Activated T-helper 1 cell treated with anti-CD3 and anti-CD28 coated beads, Interleukin-12 subunit alpha, Interleukin-12 subunit beta, Interleukin-2, Interleukin-4 antibody, amounts not matched to agents 30 ng/mL and 10 ng/mL and 1 ng/mL, durations not matched to agents 14 hours and 24 hours and 36 hours (primary cell): ENCODE measurements at regions not wholly inside any gene's neighbourhood (a gene's known extent, or its start where the extent isn't known, plus 50 kb on each side); places are given as distances from the start of the nearest gene placed in this dataset.

Experiments used
- DNase-seq: peaks from one replicate; pipeline ENCODE4 v3.0.0; 2021; ENCODE audit warnings: low spot score
- H3K27ac Mint-ChIP-seq: one replicate; pipeline ENCODE4 v1.8.0; 2021; ENCODE audit warnings: mild to moderate bottlenecking, mixed read lengths
- H3K27me3 Mint-ChIP-seq: one replicate; pipeline ENCODE4 v1.8.0; 2022; ENCODE audit warnings: mild to moderate bottlenecking, moderate library complexity, mixed read lengths; ENCODE audit not compliant: insufficient read depth
- H3K36me3 Mint-ChIP-seq: one replicate; pipeline ENCODE4 v1.8.0; 2021; ENCODE audit warnings: low read depth, mixed read lengths
- H3K4me1 Mint-ChIP-seq: one replicate; pipeline ENCODE4 v1.8.0; 2021; ENCODE audit warnings: low read depth, mixed read lengths
- H3K4me3 Mint-ChIP-seq: one replicate; pipeline ENCODE4 v1.8.0; 2021; ENCODE audit warnings: mild to moderate bottlenecking, moderate library complexity, mixed read lengths
- H3K9me3 Mint-ChIP-seq: one replicate; pipeline ENCODE4 v1.8.0; 2021; ENCODE audit warnings: mixed read lengths
- intact Hi-C: fragments of 100-400 bp; cut with micrococcal nuclease; formaldehyde crosslinking; loops from one replicate; pipeline ENCODE4 v1.15.1; 2024

DNA sequence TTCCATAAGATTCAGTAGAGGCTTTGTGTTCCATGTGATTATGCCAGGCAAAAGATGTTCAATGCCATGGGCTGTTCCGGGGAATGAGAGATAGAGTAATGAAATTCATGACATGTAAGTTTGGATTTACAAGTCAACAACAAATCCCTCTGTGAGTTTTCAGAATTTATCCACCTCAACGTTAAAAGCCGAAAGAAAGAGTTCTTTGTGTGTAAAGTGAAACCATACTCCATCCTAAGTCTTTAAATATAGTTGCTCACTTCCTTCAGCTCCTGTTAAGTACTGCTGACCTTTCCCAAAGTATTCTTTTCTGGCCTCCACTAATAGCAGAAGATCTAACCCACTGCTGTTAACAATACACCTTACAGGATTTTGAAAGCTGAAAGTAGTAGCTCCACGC, 190.0 kb downstream of the TMX1 start:
- H3K36me3 Mint-ChIP-seq: no peaks in the 10 kb centered on the region
- intact Hi-C loops: no loop called here
- H3K9me3 Mint-ChIP-seq: no peaks in the 10 kb centered on the region
- no peaks in the 10 kb centered on the region for H3K4me1 Mint-ChIP-seq
- no peak for DNase-seq
- H3K27me3 Mint-ChIP-seq: peaks cover 9% of the 10 kb centered on the region
- H3K27ac Mint-ChIP-seq: no peak overlapping the region
- no peak overlapping the region for H3K4me3 Mint-ChIP-seq

DNA sequence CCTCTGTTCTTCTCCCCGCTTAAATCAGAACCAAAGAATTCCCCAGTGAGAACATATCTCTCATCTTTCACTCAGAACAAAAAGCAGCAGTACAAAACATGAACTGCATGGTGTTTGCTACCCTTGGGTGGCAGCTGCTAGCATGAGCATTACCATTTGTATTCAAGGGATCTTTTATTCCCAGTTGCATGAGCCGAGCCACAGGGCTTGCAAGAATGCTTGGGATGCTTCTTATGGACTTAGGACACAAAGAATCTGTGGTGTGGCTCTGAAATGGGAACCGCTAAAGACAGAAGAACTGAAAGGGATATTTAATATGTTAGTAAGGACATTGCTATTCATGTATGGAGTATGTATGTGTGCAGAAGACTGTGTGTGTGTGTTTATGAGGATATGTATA, 190.6 kb downstream of the TMX1 start:
- Mint-ChIP-seq H3K36me3 (no peaks in the 10 kb centered on the region), H3K4me3 (no peak overlapping the region), H3K27me3 (peaks cover 9% of the 10 kb centered on the region)

DNA sequence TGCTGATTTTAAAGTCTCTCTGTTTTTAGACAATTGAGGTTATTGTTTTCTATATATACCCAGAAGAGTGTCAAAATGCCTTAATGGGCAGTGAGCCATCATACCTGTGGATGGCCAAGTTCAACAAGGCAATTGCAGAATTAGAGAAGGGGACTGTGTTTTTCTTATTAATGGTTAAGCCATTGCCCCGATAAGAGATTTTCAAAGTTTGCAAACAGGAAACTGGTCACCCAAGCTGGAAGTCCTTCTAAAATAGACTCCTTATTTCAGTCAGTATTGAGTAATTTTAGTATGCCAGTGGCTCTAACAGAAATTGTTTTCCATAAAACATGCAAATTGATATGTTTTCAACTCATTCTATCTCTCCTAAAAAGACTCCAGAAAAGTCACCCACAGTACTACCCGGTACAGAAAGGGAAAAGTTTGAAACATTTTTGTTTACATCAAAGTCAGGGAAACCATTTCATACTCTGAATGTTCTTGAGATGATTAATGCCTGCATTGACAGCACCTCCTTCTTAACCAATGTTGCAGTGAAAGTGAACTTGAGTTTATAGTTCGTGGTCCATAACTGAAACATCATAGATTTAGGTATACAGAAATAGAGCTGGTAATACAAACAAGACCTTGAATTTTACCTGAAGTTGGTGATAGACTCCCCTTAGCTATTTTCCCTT, 191.1 kb downstream of the TMX1 start:
- Mint-ChIP-seq H3K27ac (no peak overlapping the region), H3K9me3 (no peaks in the 10 kb centered on the region), H3K4me3 (no peak overlapping the region), H3K4me1 (no peaks in the 10 kb centered on the region), H3K36me3 (no peaks in the 10 kb centered on the region), H3K27me3 (peaks cover 9% of the 10 kb centered on the region)
- DNase-seq: no peak
- intact Hi-C loops: no loop called here

More for the DNA sequence above, 190.6 kb downstream of the TMX1 start:
- DNase-seq: no peak
- H3K9me3 Mint-ChIP-seq: no peaks in the 10 kb centered on the region
- H3K4me1 Mint-ChIP-seq: no peaks in the 10 kb centered on the region
- H3K27ac Mint-ChIP-seq: no peak overlapping the region
- intact Hi-C loops: no loop called here

DNA sequence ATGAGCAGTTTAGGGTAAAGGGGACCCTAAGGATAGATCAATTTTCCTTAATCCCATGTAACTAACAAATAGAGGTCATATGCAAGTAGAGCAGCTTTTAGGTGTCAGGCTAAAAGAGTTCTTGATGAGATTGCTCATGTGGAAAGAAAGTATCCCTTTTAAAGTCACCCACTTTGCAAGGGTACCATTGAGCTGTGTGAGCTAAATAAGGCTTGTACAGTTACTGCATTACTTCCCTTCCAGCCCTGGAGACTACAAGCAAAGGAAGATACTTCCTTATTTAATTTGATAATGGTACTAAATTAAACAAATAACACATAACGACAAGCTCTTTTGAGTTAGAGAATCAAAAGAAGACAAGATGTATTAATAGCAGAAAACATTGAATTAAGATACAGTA, 191.7 kb downstream of the TMX1 start:
- Mint-ChIP-seq H3K4me1 (no peaks in the 10 kb centered on the region), H3K27me3 (peaks cover 9% of the 10 kb centered on the region), H3K36me3 (no peaks in the 10 kb centered on the region), H3K9me3 (no peaks in the 10 kb centered on the region), H3K27ac (no peak overlapping the region), H3K4me3 (no peak overlapping the region)
- no peak for DNase-seq
- intact Hi-C loops: no loop called here

DNA sequence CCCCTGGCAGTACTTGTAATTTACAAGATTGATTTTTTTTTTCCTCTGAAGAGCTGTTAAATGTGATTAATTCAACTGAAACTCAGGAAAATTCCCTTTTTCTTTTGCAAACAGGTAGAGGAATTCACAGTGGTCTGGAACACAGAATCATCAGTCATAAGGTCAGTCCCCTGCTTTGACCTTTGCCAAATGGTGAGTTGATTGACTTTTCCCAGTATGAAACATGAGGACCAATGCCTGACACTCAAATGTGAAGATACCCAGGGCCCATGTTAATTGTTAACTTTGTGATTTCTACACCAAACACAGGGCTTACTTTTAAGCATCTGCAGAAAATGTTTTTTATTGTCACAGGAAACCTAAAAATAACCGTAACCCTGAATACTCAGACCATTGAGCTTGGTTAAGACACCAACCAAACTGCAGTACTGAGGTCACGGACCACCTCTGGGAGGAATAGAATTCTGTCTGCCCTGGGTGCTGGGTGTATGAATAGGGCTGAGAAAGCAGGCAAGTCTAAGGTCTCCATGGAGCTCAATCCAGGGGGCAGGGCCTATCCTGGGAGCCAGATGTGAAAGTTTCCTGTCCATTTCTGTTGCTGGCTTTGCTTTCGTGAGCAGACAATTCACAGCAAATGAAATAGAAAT, 192.4 kb downstream of the TMX1 start:
- no peak overlapping the region for H3K4me3 Mint-ChIP-seq
- H3K27me3 Mint-ChIP-seq: peaks cover 9% of the 10 kb centered on the region
- no peak for DNase-seq
- no peaks in the 10 kb centered on the region for H3K36me3 Mint-ChIP-seq
- H3K27ac Mint-ChIP-seq: no peak overlapping the region
- no peaks in the 10 kb centered on the region for H3K4me1 Mint-ChIP-seq
- intact Hi-C loops: no loop called here
- no peaks in the 10 kb centered on the region for H3K9me3 Mint-ChIP-seq

DNA sequence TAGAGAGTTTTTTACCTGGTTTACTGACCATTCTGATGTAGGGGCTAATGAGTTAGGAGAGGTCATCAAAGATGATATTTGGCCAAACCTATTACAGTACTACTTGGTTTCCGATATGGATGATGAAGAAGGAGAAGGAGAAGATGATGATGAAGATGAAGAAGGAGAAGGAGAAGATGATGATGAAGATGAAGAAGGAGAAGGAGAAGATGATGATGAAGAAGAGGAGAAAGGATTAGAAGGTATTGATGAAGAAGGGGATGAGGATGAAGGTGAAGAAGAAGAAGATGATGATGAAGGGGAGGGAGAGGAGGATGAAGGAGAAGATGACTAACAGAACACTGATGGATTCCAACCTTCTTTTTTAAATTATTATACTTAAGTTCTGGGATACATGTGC, 196.6 kb downstream of the TMX1 start:
- H3K9me3 Mint-ChIP-seq: no peaks in the 10 kb centered on the region
- intact Hi-C loops: no loop called here
- H3K36me3 Mint-ChIP-seq: no peaks in the 10 kb centered on the region
- H3K27me3 Mint-ChIP-seq: peaks cover 9% of the 10 kb centered on the region
- H3K4me1 Mint-ChIP-seq: no peaks in the 10 kb centered on the region
- no peak for DNase-seq
- H3K4me3 Mint-ChIP-seq: no peak overlapping the region
- H3K27ac Mint-ChIP-seq: no peak overlapping the region

DNA sequence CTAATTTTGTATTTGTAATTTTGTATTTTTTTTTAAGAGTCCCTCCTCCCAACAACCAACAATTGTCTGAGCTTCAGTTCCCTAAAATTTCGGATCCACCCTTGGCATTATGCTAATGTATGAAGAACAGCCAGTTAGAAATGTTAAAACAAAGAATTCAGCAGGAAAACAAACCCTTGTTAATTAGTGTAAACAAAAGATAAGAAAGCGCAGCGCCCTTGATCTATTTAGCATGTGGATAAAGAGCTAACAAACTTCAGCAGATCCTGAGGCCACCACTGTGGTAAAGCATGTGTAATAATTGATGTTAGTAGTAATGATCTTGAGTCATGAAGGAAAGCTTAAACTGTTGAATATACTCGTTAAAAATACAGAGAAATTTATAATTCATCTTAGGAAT, 199.8 kb downstream of the TMX1 start:
- no peaks in the 10 kb centered on the region for H3K4me1 Mint-ChIP-seq
- H3K27ac Mint-ChIP-seq: no peak overlapping the region
- H3K36me3 Mint-ChIP-seq: no peaks in the 10 kb centered on the region
- H3K4me3 Mint-ChIP-seq: no peak overlapping the region
- intact Hi-C loops: no loop called here
- no peaks in the 10 kb centered on the region for H3K9me3 Mint-ChIP-seq
- H3K27me3 Mint-ChIP-seq: peaks cover 3% of the 10 kb centered on the region
- DNase-seq: no peak

DNA sequence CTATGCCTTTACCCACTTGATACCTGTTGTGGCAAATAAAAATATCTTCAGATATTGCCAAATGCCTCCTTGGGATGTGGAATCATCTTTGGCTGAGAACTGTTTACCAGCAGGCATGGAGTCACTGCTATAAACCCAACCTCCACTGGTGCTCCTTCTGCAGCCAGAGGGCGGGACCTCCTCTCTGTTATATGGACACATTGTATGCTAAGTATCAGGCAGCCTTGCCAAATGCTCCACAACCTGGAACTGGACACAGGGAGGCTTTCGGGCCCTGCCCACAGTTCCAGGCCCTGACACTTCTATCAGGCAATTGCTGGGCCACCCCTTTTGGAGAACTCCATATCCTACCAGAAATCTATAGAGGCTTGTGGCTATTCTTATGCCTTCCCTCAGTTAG, 201.0 kb downstream of the TMX1 start:
- Mint-ChIP-seq H3K9me3 (no peaks in the 10 kb centered on the region), H3K36me3 (no peaks in the 10 kb centered on the region), H3K27ac (no peak overlapping the region), H3K4me1 (no peaks in the 10 kb centered on the region), H3K27me3 (peaks cover 3% of the 10 kb centered on the region), H3K4me3 (no peak overlapping the region)
- intact Hi-C loops: no loop called here
- DNase-seq: no peak

DNA sequence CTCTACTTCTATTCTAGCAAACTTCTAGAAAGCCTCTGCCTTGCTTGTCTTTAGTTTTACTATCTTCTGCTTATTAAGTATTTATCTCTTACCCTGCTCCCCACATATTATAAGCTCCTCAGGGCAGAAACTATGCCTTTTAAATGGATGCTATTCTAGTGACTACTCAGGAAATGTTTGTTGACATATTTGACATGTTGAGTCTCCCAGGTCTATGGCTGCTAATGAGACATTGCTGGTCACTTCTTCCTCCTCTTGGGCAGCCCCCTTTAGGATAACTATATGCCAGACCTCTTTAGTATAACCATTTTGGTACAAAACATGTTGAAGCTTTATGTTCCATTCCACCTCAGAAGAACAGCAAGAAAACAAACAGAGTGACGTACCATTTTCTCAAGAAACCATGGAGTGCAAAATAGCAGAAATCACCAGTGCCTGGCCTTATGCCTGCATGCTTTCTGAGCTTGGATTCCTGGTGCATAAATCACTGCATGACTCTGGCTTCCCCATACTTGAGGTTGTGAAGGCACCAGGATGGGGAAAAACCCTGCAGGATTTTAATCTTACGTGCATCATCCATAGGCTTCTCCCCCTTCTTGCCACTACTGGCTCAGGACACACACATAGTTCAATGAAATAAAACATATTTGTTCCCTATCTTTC, 202.6 kb downstream of the TMX1 start:
- Mint-ChIP-seq H3K4me3 (no peak overlapping the region), H3K4me1 (no peaks in the 10 kb centered on the region), H3K9me3 (no peaks in the 10 kb centered on the region), H3K27ac (no peak overlapping the region), H3K36me3 (no peaks in the 10 kb centered on the region), H3K27me3 (peaks cover 3% of the 10 kb centered on the region)
- intact Hi-C loops: no loop called here
- no peak for DNase-seq

DNA sequence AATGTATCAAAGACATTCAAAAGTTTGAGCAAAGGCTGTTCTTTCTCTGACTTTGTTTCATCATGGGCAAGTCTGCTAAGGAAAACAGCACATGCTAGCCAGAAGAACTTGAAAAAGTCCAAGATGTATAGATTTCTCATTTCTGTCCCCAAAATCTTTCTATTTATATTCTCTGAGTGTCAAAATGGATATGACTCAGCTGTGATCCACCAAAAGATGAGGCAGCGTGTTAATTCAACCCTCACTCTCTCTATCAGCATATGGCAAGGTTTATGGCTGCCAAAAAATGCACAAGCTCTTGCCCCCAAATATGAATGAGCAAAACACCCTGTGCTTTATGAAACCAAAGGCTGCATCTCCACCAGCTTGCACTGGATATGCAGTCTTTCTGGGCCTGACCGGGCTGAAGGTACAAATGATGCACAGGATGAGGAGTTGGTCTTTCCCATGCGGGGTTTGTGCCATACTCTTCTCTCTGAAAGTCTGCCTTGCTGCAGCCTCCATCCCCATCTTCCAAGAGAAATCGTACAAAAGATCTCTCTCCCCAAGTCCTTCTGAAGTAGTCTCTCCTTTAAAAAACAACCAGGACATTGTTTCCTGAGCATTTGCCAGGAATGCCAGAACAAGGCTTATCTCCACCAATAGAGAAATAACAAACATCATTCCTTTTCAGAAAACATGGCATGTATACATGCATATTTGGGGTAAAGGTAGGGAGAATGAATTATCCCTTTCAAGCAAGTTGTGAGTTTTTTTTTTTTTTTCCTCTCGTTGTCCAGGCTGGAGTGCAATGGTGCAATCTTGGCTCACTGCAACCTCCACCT, 203.4 kb downstream of the TMX1 start:
- intact Hi-C loops: no loop called here
- Mint-ChIP-seq H3K9me3 (no peaks in the 10 kb centered on the region), H3K27me3 (peaks cover 3% of the 10 kb centered on the region), H3K4me3 (no peak overlapping the region), H3K27ac (no peak overlapping the region), H3K4me1 (no peaks in the 10 kb centered on the region), H3K36me3 (no peaks in the 10 kb centered on the region)
- DNase-seq: no peak

DNA sequence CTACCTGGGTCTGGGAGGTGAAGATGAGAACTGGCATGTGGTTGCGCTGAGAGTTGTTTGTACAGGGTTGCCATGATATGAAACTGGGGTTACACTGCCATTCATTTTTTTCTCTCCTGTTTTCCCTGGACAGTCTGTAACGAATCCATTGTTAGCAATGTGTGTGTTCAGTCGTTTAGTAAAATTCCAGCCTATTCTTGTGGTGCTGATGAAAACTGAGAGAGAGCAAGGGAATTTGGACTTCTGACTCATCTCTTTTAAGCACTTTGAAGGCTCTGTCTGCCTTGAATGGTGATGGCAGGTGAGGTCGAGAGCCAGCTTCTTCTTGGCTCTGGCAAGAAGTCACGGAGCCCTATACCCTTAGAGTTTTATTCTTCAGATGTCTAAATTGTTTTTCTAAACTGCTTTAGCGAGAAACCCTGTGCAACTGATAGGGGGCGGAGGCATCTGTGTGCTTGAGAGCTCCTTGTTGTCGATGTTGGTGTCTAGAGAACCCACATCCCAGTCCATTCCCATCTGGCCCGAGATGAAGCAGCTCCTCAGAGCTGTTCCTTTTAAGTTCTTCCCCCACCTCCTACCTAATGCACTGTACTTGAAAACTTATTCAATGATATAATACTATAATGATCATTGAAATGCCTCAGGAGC, 204.4 kb downstream of the TMX1 start:
- Mint-ChIP-seq H3K27ac (no peak overlapping the region), H3K9me3 (no peaks in the 10 kb centered on the region), H3K36me3 (no peaks in the 10 kb centered on the region), H3K4me1 (no peaks in the 10 kb centered on the region), H3K27me3 (no peaks in the 10 kb centered on the region), H3K4me3 (no peak overlapping the region)
- intact Hi-C loops: no loop called here
- no peak for DNase-seq

DNA sequence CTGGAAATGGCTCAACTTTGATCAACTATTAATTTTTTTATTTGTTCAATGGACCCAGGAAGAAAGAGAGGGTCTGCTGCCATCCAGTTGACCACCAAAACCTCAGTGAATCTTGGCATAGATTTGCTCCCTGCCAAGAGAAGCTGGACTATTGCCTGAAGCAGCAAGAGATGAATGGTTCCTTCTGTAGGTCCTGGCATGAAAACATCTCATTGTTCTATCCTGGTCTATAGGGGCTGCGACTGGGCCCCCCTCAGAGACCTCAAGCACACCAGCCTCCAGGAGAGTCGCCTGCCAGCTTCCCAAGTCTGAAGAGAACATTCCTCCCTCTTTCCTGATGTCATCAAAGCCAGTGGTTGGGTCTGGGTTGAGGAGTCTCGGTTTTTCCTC, 204.9 kb downstream of the TMX1 start:
- no peak overlapping the region for H3K27ac Mint-ChIP-seq
- no peaks in the 10 kb centered on the region for H3K36me3 Mint-ChIP-seq
- intact Hi-C loops: no loop called here
- H3K4me1 Mint-ChIP-seq: no peaks in the 10 kb centered on the region
- H3K27me3 Mint-ChIP-seq: no peaks in the 10 kb centered on the region
- no peak for DNase-seq
- H3K4me3 Mint-ChIP-seq: no peak overlapping the region
- no peaks in the 10 kb centered on the region for H3K9me3 Mint-ChIP-seq
